ENCODE measurements at regions not wholly inside any gene's neighbourhood (a gene's known extent, or its start where the extent isn't known, plus 50 kb on each side); places are given as distances from the start of the nearest gene placed in this dataset.

DNA sequence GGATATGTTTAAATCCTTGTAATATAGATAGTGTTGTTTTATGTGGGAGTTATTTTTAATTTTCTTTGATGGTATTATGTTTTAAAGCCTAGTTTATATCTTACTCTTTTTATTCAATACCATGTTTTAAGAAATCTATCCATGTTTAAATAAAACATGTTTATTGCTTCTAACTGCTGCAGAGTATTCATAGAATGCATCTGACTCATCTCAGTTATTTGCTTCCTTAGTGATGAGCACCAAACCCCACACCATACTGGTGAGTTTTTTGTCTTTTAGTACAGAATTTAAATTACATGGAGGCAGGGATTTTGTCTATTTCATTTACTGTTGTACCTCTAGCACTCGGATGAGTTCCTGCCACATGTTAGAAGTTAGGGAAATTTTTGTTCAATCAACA, 209.2 kb downstream of the NSUN3 start:
- Histone ChIP-seq H4K20me1 (ENCODE audit: insufficient read depth, low read depth, low read length) (no peaks in the 10 kb centered on the region), H3K9me3 (ENCODE audit: low read length) (no peaks in the 10 kb centered on the region), H3K27ac (ENCODE audit: low read length) (no peak overlapping the region), H3K9me2 (replicated peaks; ENCODE audit: insufficient read depth, low read length) (no peaks in the 10 kb centered on the region), H3K27me3 (ENCODE audit: low read length) (no peaks in the 10 kb centered on the region), H3K4me3 (ENCODE audit: low read length) (no peak overlapping the region), H3K4me2 (ENCODE audit: low read depth, low read length, poor library complexity, severe bottlenecking) (no peak overlapping the region), H3K36me3 (ENCODE audit: insufficient read depth, low read length) (no peaks in the 10 kb centered on the region), H3K4me1 (ENCODE audit: low read length) (no peaks in the 10 kb centered on the region), H2AFZ (ENCODE audit: low read length) (no peak overlapping the region), H3K79me2 (ENCODE audit: low read length) (no peaks in the 10 kb centered on the region), H3K9ac (ENCODE audit: low read length) (no peak overlapping the region)
- no peak for DNase-seq

DNA sequence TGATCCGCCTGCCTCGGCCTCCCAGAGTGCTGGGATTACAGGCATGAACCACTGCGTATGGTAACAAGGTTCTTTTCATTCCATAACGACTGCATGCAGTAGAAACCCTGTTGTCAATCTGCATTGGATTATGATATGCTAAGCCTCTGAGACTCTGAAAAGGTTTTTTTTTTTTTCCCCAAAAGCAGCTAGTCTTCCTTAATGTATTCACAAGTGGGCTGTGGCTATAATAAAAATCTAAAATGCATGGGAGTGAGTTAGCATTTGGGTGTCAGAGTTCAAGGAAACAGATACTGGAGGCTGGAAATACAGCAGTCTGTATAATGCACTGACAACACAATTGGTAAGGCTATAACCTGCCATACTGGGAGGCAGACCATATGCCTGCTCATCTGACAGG, 218.1 kb downstream of the NSUN3 start:
- H3K9me2 ChIP-seq (replicated peaks; ENCODE audit: insufficient read depth, low read length) = no peaks in the 10 kb centered on the region
- no peak for DNase-seq
- no peak overlapping the region for H3K4me3 ChIP-seq (ENCODE audit: low read length)
- no peaks in the 10 kb centered on the region for H3K79me2 ChIP-seq (ENCODE audit: low read length)
- H2AFZ ChIP-seq (ENCODE audit: low read length) = no peak overlapping the region
- H3K27me3 ChIP-seq (ENCODE audit: low read length) = no peaks in the 10 kb centered on the region
- H3K9ac ChIP-seq (ENCODE audit: low read length) = no peak overlapping the region
- no peaks in the 10 kb centered on the region for H3K4me1 ChIP-seq (ENCODE audit: low read length)
- no peaks in the 10 kb centered on the region for H4K20me1 ChIP-seq (ENCODE audit: insufficient read depth, low read depth, low read length)
- no peaks in the 10 kb centered on the region for H3K9me3 ChIP-seq (ENCODE audit: low read length)
- no peak overlapping the region for H3K27ac ChIP-seq (ENCODE audit: low read length)
- H3K4me2 ChIP-seq (ENCODE audit: low read depth, low read length, poor library complexity, severe bottlenecking) = no peak overlapping the region
- H3K36me3 ChIP-seq (ENCODE audit: insufficient read depth, low read length) = no peaks in the 10 kb centered on the region

DNA sequence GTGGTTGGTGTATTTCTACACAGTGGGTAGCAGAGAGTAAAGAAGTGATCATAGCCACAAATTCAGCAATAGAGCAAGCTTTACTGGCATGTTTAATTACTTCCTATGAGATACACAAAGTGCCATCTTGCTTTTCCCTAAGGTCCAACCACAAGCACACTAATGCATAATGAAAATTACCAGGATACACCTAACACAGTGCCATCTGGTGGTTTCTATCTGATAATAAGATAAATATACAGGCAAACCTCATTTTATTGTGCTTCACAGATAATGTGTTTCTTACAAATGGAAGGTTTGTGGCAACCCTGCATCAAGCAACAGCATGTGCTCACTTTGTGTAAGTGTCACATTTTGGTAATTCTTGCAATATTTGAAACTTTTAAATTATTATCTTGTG, 223.0 kb downstream of the NSUN3 start:
- Histone ChIP-seq H3K27ac (ENCODE audit: low read length) (no peak overlapping the region), H3K4me2 (ENCODE audit: low read depth, low read length, poor library complexity, severe bottlenecking) (no peak overlapping the region), H3K9me3 (ENCODE audit: low read length) (no peaks in the 10 kb centered on the region), H3K79me2 (ENCODE audit: low read length) (no peaks in the 10 kb centered on the region), H3K4me1 (ENCODE audit: low read length) (no peaks in the 10 kb centered on the region), H3K36me3 (ENCODE audit: insufficient read depth, low read length) (no peaks in the 10 kb centered on the region), H4K20me1 (ENCODE audit: insufficient read depth, low read depth, low read length) (no peaks in the 10 kb centered on the region), H3K9me2 (replicated peaks; ENCODE audit: insufficient read depth, low read length) (no peaks in the 10 kb centered on the region), H3K4me3 (ENCODE audit: low read length) (no peak overlapping the region), H3K27me3 (ENCODE audit: low read length) (no peaks in the 10 kb centered on the region), H3K9ac (ENCODE audit: low read length) (no peak overlapping the region), H2AFZ (ENCODE audit: low read length) (no peak overlapping the region)
- no peak for DNase-seq

DNA sequence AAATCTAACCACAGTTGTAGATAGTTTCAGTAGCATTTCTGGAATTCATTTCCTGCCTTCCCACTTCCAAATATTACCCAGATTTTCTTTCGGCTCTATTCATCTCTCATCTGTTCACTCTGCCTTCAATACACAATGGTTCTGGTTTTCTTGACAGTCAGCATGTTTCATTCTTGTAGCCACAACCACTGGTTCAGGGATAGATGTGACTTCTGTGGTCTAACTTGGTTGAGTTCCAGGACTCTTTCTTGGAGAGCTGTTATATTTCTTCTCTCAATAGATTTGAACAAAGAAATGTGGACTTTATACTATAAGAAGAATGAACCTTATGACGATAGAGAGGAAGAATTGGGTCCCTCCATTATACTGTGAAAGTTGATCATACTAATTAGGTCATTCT, 228.8 kb downstream of the NSUN3 start:
- H2AFZ ChIP-seq (ENCODE audit: low read length) = no peak overlapping the region
- H3K27me3 ChIP-seq (ENCODE audit: low read length) = no peaks in the 10 kb centered on the region
- H3K36me3 ChIP-seq (ENCODE audit: insufficient read depth, low read length) = no peaks in the 10 kb centered on the region
- H3K9me2 ChIP-seq (replicated peaks; ENCODE audit: insufficient read depth, low read length) = no peaks in the 10 kb centered on the region
- no peak overlapping the region for H3K9ac ChIP-seq (ENCODE audit: low read length)
- no peak overlapping the region for H3K4me2 ChIP-seq (ENCODE audit: low read depth, low read length, poor library complexity, severe bottlenecking)
- DNase-seq = no peak
- no peaks in the 10 kb centered on the region for H3K79me2 ChIP-seq (ENCODE audit: low read length)
- H4K20me1 ChIP-seq (ENCODE audit: insufficient read depth, low read depth, low read length) = no peaks in the 10 kb centered on the region
- no peaks in the 10 kb centered on the region for H3K4me1 ChIP-seq (ENCODE audit: low read length)
- no peak overlapping the region for H3K27ac ChIP-seq (ENCODE audit: low read length)
- H3K4me3 ChIP-seq (ENCODE audit: low read length) = no peak overlapping the region
- no peaks in the 10 kb centered on the region for H3K9me3 ChIP-seq (ENCODE audit: low read length)

DNA sequence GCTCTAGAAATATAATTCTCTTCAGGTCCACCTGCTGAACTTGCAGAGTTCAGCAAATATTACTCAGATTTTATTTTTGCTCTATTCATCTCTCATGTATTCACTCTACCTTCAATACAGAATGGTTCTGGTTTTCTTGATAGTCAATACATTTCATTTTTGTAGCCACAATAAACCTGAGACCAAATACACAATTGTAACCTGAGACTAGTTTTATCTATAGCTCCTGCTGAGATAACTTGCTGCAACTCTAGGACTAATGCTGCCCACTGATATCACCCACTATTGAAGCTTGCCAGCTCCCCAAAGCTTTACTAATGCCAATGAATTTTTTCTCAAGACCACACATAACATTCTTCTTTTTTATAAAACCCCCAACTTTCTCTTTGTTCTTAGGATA, 229.3 kb downstream of the NSUN3 start:
- no peak overlapping the region for H3K27ac ChIP-seq (ENCODE audit: low read length)
- no peak overlapping the region for H3K4me2 ChIP-seq (ENCODE audit: low read depth, low read length, poor library complexity, severe bottlenecking)
- no peak overlapping the region for H2AFZ ChIP-seq (ENCODE audit: low read length)
- no peak for DNase-seq
- no peaks in the 10 kb centered on the region for H3K4me1 ChIP-seq (ENCODE audit: low read length)
- H3K9me2 ChIP-seq (replicated peaks; ENCODE audit: insufficient read depth, low read length) = no peaks in the 10 kb centered on the region
- H3K9me3 ChIP-seq (ENCODE audit: low read length) = no peaks in the 10 kb centered on the region
- H3K4me3 ChIP-seq (ENCODE audit: low read length) = no peak overlapping the region
- H3K9ac ChIP-seq (ENCODE audit: low read length) = no peak overlapping the region
- no peaks in the 10 kb centered on the region for H3K36me3 ChIP-seq (ENCODE audit: insufficient read depth, low read length)
- H4K20me1 ChIP-seq (ENCODE audit: insufficient read depth, low read depth, low read length) = no peaks in the 10 kb centered on the region
- H3K27me3 ChIP-seq (ENCODE audit: low read length) = no peaks in the 10 kb centered on the region
- no peaks in the 10 kb centered on the region for H3K79me2 ChIP-seq (ENCODE audit: low read length)

DNA sequence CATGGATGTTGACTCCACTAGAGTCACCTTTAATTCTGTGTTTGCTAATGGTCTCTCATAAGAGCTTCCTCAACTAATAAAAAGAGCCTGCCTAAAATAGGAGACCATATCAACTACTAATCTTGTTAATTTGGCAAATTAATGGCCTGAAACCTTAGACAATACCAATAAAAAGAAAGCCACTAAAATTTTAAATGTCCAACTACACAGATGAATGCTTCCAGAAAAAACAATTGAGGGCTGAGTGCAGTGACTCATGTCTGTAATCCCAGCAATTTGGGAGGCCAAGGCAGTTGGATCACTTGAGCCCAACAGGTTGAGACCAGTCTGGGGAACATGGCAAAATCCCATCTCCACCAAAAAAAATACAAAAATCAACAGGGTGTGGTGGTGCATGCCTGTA, 230.9 kb downstream of the NSUN3 start:
- no peaks in the 10 kb centered on the region for H3K36me3 ChIP-seq (ENCODE audit: insufficient read depth, low read length)
- no peaks in the 10 kb centered on the region for H3K27me3 ChIP-seq (ENCODE audit: low read length)
- H3K9me3 ChIP-seq (ENCODE audit: low read length) = no peaks in the 10 kb centered on the region
- H4K20me1 ChIP-seq (ENCODE audit: insufficient read depth, low read depth, low read length) = no peaks in the 10 kb centered on the region
- no peak overlapping the region for H3K4me3 ChIP-seq (ENCODE audit: low read length)
- no peak overlapping the region for H3K27ac ChIP-seq (ENCODE audit: low read length)
- H3K4me2 ChIP-seq (ENCODE audit: low read depth, low read length, poor library complexity, severe bottlenecking) = no peak overlapping the region
- H3K9me2 ChIP-seq (replicated peaks; ENCODE audit: insufficient read depth, low read length) = no peaks in the 10 kb centered on the region
- no peaks in the 10 kb centered on the region for H3K79me2 ChIP-seq (ENCODE audit: low read length)
- H3K9ac ChIP-seq (ENCODE audit: low read length) = no peak overlapping the region
- DNase-seq = no peak
- no peaks in the 10 kb centered on the region for H3K4me1 ChIP-seq (ENCODE audit: low read length)
- no peak overlapping the region for H2AFZ ChIP-seq (ENCODE audit: low read length)

DNA sequence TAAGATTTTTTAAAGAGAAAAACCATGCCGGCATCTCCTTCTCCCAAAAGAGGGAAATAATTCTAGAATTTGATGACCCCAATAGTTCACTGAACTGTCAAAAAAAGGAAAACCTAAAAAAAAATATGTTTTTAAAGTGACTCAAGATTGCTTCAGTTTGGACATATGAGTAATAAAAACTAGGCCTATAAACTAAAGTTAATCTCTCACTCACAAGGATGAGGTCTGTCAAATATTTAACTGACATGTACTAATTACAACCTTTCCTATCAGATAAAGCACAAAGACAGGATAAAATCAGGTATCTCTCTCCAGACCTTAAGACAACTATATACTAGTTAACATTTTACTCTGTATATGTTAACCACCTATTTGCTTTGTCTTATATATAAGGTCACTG, 231.9 kb downstream of the NSUN3 start:
- Histone ChIP-seq H3K4me2 (ENCODE audit: low read depth, low read length, poor library complexity, severe bottlenecking) (no peak overlapping the region), H4K20me1 (ENCODE audit: insufficient read depth, low read depth, low read length) (no peaks in the 10 kb centered on the region), H3K27me3 (ENCODE audit: low read length) (no peaks in the 10 kb centered on the region), H3K9ac (ENCODE audit: low read length) (no peak overlapping the region), H3K27ac (ENCODE audit: low read length) (no peak overlapping the region), H3K9me2 (replicated peaks; ENCODE audit: insufficient read depth, low read length) (no peaks in the 10 kb centered on the region), H3K79me2 (ENCODE audit: low read length) (no peaks in the 10 kb centered on the region), H3K4me1 (ENCODE audit: low read length) (no peaks in the 10 kb centered on the region), H3K36me3 (ENCODE audit: insufficient read depth, low read length) (no peaks in the 10 kb centered on the region), H2AFZ (ENCODE audit: low read length) (no peak overlapping the region), H3K9me3 (ENCODE audit: low read length) (no peaks in the 10 kb centered on the region), H3K4me3 (ENCODE audit: low read length) (no peak overlapping the region)
- no peak for DNase-seq

DNA sequence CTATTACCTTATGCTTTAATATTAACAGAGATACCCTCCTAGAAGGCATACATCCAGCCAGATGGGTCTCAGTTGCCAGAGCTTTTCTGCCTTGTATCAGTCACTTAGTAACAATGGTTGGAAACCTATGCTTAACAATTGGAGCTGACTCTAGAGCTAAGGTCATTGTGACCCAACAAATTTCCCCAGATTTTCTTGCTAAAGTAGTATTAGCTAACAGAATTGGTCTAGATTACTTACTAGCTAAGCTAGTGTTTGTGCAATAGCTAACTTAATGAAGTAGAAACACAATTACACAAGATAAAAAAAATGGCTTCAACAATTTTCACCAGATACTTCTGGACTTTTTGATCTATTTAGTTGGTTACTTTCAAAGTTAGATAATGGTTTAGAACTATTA, 236.9 kb downstream of the NSUN3 start:
- no peaks in the 10 kb centered on the region for H3K4me1 ChIP-seq (ENCODE audit: low read length)
- H3K27me3 ChIP-seq (ENCODE audit: low read length) = no peaks in the 10 kb centered on the region
- no peak overlapping the region for H3K9ac ChIP-seq (ENCODE audit: low read length)
- no peak overlapping the region for H3K27ac ChIP-seq (ENCODE audit: low read length)
- no peak overlapping the region for H3K4me2 ChIP-seq (ENCODE audit: low read depth, low read length, poor library complexity, severe bottlenecking)
- no peaks in the 10 kb centered on the region for H3K9me2 ChIP-seq (replicated peaks; ENCODE audit: insufficient read depth, low read length)
- no peaks in the 10 kb centered on the region for H3K79me2 ChIP-seq (ENCODE audit: low read length)
- H3K9me3 ChIP-seq (ENCODE audit: low read length) = no peaks in the 10 kb centered on the region
- H3K36me3 ChIP-seq (ENCODE audit: insufficient read depth, low read length) = no peaks in the 10 kb centered on the region
- H3K4me3 ChIP-seq (ENCODE audit: low read length) = no peak overlapping the region
- no peak for DNase-seq
- no peaks in the 10 kb centered on the region for H4K20me1 ChIP-seq (ENCODE audit: insufficient read depth, low read depth, low read length)
- H2AFZ ChIP-seq (ENCODE audit: low read length) = no peak overlapping the region

DNA sequence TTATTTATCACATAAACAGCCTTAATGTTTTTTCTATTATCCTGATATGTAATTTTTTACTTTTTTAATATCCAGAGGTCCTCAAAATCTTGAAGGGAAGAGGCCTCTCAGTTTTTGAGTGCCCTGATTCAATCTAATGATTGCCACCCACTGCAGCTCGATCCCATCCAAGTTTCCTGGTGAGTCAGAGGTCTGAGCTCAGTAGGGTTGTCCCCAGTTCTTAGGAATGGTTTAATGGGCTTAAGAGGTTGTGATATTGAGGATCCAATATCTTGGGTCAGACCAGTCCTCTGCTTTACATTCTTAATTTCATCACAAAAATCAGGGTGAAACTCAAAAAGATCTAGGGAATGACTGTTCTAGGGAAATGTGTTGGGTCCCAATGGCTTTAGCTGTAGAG, 238.5 kb downstream of the NSUN3 start:
- Histone ChIP-seq H2AFZ (ENCODE audit: low read length) (no peak overlapping the region), H4K20me1 (ENCODE audit: insufficient read depth, low read depth, low read length) (no peaks in the 10 kb centered on the region), H3K9me3 (ENCODE audit: low read length) (no peaks in the 10 kb centered on the region), H3K4me1 (ENCODE audit: low read length) (no peaks in the 10 kb centered on the region), H3K9ac (ENCODE audit: low read length) (no peak overlapping the region), H3K36me3 (ENCODE audit: insufficient read depth, low read length) (no peaks in the 10 kb centered on the region), H3K9me2 (replicated peaks; ENCODE audit: insufficient read depth, low read length) (no peaks in the 10 kb centered on the region), H3K27ac (ENCODE audit: low read length) (no peak overlapping the region), H3K4me3 (ENCODE audit: low read length) (no peak overlapping the region), H3K4me2 (ENCODE audit: low read depth, low read length, poor library complexity, severe bottlenecking) (no peak overlapping the region), H3K79me2 (ENCODE audit: low read length) (no peaks in the 10 kb centered on the region), H3K27me3 (ENCODE audit: low read length) (no peaks in the 10 kb centered on the region)
- no peak for DNase-seq

Data from Karpas-422 (cell line).